ENCODE measurements at regions not wholly inside any gene's neighbourhood (a gene's known extent, or its start where the extent isn't known, plus 50 kb on each side); places are given as distances from the start of the nearest gene placed in this dataset.
"Not testable (repeated sequence)": the region's sequence is repeated elsewhere in the genome, so short reads cannot be mapped to it uniquely, and the experiment has no call there.

DNA sequence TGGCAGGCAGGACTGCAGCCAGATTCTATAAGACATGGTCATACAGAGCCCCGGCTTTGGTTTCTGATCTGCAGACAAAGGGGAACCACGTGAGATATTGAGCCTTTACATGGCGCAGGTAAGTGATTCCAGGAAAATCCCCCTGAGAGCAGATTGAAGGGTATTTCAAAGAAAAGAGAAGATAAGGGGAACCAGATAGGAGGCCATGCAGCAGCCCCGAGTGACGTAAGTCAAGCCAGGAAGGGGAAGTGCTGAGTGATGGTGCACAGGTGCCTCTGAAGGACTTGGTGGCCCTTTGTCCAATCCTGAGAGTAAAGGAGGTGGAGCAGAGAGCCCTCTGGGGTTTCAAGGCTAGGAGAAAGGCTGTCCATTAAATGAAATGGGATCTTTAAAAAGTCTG is 329.0 kb downstream of the ACTR3B start:
- DNase-seq, result no peak

DNA sequence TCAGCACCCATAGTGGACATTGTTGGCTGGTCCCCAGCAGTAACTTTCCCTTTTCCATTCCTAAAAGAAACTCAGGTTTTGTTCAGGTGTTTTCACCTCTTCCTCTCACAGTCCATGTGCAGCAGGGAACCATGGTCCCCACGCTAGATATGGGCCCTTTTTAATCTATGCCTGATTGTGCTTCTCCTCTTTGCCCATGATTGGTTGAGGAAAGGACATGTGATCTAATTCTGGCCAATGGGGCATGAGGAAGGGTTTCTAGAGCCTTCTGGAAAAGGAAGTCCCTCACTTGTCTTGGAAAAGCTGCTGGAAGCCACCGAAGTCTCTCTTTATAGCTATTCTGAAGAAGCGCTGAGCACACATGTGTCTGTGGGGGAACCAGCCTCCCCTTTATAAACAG is 330.7 kb downstream of the ACTR3B start:
- no peak for DNase-seq

GRCh38 chr7:153090764-153091163 is 331.2 kb downstream of the ACTR3B start:
- DNase-seq, result no peak

DNA sequence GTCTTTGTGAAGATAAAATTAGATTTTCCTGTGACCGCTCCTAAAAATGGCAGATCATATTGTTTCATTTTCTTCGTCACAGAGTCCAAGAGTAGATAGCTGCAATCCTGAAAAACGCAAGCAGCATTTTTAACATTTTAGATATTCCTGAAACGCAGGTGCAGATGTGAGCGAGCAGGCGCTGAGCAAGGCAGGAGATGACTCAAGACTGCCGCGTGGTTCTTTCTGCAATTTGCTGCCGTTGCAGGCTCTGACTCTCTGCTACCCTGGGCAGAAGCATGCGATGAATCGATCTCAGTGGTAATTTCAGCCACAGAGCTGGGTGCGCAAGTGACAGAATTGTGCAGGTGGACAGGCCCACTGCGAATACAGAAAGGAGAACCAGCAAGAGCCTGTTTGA is 331.9 kb downstream of the ACTR3B start:
- no peak for DNase-seq

- DNase-seq, result no peak
Observed at GRCh38 chr7:153097511-153098201, 338.1 kb downstream of the ACTR3B start.

DNA sequence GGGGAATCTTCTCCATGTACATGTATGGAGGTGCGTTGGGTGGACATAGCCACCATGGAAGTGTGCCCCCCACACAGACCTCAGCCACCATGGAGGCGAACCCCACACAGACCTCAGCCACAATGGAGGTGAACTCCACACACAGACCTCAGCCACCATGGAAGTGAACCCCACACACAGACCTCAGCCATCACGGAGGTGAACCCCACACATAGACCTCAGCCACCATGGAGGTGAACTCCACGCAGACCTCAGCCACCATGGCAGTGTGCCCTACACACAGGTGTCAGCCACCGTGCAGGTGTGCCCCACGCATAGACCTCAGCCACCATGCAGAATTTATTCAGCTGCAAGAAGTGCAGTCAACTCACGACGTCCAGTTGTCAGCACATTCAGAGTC is 339.7 kb downstream of the ACTR3B start:
- no peak for DNase-seq

DNA sequence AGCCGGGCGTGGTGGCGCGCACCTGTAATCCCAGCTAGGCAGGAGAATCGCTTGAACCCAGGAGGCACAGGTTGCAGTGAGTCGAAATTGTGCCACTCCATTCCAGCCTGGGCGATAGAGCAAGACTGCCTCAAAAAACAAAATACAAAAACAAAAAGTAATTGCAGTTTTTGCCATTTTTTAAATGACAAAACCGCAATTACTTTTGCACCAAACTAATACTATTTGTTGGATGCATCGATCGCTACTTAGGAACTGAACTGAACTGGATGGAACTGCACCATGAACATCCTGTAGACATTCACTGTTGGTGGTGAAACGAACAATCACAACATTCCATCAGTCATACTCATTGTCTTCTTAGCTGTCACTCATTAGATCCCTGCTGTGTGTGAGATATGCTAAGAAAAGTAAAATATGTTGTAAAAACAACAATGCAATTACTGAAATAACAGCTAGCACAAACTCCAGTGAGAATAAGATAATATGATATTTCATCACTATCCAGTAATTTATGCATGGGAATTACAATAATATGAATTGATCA is 341.2 kb downstream of the ACTR3B start:
- DNase-seq, result no peak

DNA sequence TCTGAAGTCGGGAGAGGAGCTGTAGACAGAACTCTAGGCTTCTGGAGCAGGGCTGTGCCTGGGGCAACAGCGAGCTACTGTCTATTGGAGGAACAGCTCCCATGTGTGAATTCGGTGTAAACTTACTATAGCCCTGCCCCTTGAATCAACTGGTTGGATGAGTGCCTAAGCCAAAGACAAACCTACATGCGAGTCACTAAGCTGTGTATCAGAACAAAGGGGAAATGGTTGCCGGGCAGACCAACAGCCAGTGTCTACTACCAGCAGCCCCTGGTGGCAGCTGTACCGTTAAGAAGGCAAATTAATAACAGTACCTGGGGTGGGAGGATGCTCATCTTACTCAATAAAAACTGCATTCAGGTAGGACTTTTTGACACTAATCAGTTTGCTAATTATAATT is 343.6 kb downstream of the ACTR3B start:
- no peak for DNase-seq

- DNase-seq, result no peak
Observed at GRCh38 chr7:153107826-153108225, 348.3 kb downstream of the ACTR3B start.

GRCh38 chr7:153109566-153109965 is 350.0 kb downstream of the ACTR3B start:
- DNase-seq, result no peak

DNA sequence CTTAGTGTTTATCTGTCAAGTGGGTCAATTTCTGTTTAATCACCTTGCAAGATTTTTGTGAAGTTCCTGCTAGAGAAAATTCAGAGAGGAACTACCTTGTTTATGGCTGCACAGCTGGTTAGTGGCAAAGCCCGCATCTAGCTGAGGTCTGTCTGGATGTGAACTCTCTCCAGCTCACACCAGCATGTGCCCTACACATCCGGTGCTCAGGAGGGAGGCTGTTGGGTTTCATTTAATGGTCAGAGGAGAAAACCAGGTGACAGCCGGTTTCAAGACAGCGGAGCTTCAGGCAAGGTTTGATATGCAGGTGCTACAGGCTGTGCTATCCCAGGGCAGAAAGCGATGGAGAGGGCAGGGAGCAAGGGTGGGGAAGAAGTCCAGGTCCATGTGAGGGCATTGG is 351.1 kb downstream of the ACTR3B start:
- no peak for DNase-seq

GRCh38 chr7:153122255-153122654 is 362.7 kb downstream of the ACTR3B start:
- DNase-seq, result not testable (repeated sequence)

- no peak for DNase-seq
Observed at GRCh38 chr7:153130052-153130451, 370.5 kb downstream of the ACTR3B start.

DNA sequence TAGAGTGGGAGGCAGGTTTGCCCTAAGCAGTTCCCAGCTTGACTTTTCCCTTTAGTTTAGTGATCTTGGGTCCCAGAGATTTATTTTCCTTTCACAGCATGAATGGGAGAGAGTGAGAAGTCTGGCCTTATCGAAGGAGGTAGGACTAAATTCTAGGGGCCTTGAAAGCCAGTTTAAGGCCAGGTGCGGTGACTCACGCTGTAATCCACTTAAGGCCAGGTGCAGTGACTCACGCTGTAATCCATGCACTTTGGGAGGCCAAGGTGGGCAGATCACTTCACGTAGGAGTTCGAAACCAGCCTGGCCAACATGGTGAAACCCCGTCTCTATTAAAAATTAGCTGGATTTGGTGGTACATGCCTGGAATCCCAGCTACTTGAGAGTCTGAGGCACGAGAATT is 392.2 kb downstream of the ACTR3B start:
- no peak for DNase-seq

GRCh38 chr7:153152801-153153422 is 393.4 kb downstream of the ACTR3B start:
- no peak for DNase-seq

DNA sequence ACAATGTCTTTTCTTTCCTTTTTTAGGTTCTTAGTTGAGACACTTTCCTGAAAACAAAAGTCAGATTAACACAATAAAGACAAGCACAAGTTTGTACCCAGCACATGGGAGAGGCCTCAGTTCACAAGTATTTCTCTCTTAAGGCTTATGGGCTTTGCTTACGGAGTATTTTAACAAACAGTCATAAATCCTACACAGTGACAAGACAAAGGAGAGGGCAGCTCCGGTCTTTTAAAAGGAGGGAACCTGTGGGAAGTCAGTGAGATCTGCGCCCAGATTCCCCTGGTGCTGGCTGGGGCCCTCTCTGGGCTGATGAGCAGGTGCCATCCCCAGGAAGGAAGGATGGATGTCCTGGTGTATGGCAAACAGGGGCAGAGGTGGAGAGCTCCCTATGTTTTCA is 398.6 kb downstream of the ACTR3B start:
- DNase-seq, result no peak

- DNase-seq, result no peak
Observed at GRCh38 chr7:153170287-153170686, 410.7 kb downstream of the ACTR3B start.

DNA sequence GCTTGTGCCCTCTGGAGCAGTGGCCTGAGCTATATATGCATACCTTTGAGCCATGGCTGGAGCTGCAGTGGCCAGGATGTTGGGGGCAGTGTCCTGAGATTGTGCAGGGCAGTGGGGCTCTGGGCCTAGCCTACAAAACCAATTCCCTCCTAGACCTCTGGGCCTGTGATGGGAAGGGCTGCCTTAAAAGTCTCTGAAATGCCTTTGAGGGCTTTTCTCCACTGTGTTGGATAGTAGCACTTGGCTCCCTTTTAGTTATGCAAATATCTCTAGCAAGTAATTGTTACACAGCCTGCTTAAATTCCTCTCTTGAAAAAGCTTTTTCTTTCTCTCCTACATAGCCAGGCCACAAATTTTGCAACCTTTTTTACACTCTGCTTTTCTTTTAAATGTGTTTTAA is 426.4 kb downstream of the ACTR3B start:
- no peak for DNase-seq

- DNase-seq, result no peak
Observed at GRCh38 chr7:153188161-153188560, 428.6 kb downstream of the ACTR3B start.

DNA sequence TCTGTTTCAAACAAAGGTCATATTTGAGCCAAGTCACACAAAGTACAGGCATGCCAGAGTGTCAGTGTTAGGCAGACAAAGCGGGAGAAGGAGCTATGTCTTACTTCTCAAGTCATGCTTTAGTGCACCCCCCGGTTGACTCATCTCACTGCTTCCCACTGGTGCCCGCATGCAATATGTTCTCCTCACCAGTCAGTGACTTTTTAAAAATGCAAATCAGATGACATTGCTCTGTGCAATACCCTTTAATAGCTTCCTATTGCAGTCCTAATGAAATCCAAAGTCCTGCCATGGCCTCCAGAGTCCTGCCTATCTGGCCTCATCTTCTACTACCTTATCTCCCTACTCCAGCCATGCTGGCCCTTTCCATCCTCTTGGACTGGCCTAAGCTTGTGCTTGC is 429.1 kb downstream of the ACTR3B start:
- DNase-seq, result no peak

DNA sequence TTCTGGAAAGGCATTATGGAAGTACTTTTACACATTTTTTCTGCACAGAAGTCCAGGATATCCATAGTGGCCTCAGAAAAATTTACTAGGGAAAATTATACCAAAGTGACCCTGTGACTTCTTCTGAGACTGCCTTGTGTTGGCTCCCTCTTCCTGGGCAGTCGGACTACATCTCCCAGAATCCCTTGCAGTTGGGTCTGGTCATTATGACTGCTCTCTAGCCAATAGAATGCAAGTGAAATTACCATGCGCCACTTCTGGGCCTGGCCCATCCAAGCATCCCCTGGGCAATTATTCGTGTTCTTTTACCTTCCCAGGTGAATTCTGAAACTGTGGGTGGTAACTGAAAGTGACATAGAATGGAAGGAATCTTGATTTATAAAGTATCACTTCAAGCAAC is 430.9 kb downstream of the ACTR3B start:
- peak; percentile 11 for DNase-seq

- no peak for DNase-seq
Observed at GRCh38 chr7:153190986-153191385, 431.4 kb downstream of the ACTR3B start.

DNA sequence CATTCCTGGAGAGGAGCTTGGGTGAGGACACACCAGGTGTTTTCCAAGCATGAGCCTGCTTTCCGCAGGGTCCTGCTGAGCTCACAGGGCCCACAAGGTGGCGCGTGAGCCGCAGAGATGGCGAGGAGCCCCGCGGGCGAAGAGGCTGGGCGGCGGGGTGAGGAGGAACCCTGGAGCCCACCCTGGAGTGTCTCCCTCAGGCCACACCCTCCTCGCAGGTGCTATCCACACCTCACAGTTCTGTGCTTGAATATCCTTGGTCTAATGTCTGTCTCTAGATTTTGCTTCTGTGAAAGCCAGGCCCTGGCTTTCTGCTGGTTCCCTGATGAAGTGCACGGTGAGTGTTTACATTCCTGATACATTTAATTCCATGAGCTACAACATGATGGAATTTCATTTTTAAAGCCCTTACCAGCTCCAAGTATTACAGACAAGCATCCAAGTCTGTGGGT is 433.6 kb downstream of the ACTR3B start:
- DNase-seq, result peak; percentile 13

- no peak for DNase-seq
Observed at GRCh38 chr7:153217032-153217431, 457.5 kb downstream of the ACTR3B start.

- no peak for DNase-seq
Observed at GRCh38 chr7:153224890-153225289, 465.3 kb downstream of the ACTR3B start.
